ENCODE measurements at regions not wholly inside any gene's neighbourhood (a gene's known extent, or its start where the extent isn't known, plus 50 kb on each side); places are given as distances from the start of the nearest gene placed in this dataset.

DNA sequence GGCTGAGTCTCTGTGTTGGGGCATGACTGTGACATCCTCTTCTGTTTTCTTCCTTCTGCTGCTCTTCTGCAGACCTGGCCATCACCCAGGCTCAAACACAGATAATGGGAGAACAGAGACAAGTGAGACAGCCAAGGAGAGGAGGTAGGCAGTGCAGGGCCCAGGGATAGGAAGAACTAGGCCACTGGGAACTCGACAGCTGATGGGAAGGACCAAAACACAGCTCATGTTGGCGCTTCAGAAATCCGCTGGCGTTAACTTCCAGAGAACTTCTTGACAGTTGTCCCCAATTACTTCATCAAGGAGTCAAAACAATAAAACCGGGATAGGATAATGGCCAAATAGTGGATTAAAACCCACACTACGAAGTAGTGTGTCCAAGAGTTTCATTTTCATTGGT, 97.0 kb upstream of the PALS2 start:
- no peak for DNase-seq (ENCODE audit: low spot score)

DNA sequence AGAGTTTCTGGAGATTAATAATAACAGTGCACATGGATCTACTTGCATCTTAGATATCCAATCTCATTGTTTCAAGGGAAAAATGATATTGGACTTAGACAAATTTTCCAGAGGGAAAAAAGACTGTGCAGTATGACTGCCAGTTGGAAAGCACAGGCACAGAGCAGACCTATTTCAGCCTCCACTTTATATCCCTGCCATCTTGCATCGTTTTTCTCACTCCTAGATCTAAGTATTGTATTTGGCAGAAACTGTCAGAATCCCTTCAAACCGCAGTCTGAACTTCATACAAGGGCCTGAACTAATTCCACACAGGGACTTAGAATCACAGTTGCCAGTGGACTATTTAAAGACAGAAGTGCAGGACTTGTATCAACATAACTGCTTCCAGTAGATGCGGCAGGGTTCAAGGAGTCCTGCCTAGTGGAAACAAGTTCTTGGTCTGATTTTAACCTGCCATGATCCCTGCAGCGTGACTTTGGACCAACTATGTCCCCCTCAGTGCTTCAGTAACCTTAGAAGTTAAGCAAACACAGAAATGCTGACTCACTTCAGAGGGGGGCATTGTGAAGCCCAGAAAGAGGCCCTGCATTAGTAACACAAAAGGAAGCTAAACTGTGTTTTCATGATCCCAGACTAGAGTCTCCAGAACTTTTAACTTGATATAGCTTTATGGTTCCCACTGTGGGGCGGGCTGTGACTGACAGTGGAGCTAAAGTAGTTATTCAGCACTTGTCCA, 95.7 kb upstream of the PALS2 start:
- no peak for DNase-seq (ENCODE audit: low spot score)

DNA sequence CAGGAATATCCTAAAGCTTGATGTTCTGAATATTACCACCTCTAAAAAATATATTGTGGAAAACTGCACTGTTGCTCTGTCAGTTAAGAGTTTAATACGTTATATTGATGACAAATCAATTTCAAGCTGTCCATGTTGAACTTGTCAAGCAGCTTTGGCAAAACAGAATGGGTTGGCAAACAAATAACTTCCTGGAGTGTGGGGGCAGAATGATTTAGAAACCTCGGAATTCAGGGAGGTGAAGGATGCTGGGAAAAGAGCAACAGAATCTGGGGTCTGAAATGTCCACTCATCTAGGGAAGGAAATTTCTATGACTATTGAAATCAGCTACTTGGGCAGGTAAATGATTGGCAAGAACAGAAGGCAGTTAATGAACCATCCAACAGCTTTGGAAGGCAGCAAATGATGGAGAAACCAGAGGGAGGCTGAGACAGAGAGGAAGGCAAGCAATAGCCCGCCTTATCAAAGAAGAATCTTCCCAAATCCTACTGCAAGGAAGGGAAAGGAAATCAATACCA, 95.1 kb upstream of the PALS2 start:
- no peak for DNase-seq (ENCODE audit: low spot score)

DNA sequence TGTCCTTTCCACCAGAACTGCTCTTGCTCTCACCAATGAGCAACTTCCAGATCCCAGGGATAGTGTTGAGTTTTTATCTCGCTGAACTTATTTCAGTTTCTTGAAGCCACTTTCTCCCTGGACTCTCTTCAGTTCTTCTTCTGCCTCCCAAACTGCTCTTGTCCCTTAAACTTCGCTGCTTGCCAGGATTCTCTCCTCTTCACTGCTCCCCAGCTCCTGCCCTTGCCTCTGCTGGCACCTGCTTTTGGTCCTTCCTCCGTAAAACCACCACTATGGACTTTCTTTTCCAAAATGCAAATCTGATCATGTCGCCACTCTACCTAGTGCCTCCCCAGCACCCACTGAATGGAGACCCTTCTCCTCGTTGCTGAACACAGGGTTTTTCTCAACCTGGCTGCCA, 92.8 kb upstream of the PALS2 start:
- DNase-seq (ENCODE audit: low spot score), result no peak

DNA sequence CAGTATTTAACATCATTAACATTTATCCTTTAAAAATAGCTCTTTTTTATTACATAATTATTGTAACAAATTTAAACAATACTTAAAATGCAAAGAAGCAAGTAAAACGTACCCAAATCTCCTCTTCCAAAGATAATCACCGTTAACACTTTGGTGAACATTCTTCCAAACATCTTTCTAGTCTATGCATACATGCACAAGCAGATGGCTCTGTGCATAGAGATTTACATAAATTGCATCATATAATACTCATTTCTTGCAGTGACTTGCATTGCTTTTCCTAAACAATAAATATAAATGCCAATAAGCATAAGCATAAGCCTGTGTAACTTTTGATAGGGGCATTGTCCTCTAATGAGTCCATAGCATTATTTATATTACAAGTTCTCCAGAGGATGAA, 89.4 kb upstream of the PALS2 start:
- no peak for DNase-seq (ENCODE audit: low spot score)

DNA sequence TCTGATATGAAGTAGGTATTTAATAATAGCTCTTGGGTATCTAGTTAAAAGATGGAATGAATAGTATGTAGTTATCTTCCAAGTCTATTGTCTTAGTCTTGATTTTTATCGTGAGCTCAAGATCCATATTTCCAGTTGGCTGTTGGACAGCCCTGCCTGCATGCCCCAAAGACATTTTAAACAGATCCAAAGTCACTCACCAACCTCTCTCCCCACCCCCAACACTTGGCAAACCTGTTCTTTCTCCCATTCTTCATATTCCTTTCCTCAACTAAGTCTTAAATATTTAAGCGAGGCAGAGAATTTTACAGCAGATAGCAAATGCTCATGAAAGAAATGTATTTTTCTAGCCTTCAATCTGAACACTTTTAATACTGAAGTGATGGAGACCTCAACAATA, 80.7 kb upstream of the PALS2 start:
- no peak for DNase-seq (ENCODE audit: low spot score)

DNA sequence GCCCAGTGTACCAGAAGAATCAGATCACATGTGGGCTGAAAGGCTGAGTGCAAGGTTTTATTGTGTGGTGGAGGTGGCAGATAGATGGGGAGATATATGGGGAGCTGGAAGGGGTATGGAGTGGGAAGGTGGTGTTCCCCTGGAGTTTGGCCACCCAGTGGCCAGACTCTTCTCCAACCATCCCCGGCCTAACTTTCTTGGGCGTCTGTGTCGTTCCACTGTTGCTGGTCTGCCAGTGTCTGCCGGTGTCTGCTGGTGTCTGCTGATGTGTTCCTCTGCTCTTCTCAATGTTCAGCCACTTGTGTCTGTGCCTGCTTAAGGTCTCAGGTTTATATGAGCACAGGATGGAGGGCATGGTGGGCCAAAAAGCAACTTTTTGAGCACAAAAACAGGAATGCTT, 78.4 kb upstream of the PALS2 start:
- no peak for DNase-seq (ENCODE audit: low spot score)

DNA sequence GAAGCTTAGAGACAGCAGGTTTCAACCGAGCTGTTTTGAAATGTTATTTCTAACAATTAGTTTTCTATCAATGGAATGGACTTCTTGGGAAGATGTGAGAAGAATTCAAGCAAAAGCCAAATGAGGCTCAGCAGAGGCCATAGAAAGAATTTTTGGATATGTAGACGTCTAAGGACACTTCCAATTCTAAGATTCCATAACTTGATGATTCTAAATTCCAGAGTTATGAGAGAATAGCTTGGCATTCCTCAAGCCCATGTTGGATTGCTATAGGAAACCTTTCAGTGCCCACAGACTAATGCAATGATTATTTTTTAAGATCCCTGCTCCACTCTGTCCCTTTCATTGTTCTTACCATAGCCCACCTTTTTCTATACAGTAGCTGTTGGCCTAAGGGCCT, 77.2 kb upstream of the PALS2 start:
- no peak for DNase-seq (ENCODE audit: low spot score)

DNA sequence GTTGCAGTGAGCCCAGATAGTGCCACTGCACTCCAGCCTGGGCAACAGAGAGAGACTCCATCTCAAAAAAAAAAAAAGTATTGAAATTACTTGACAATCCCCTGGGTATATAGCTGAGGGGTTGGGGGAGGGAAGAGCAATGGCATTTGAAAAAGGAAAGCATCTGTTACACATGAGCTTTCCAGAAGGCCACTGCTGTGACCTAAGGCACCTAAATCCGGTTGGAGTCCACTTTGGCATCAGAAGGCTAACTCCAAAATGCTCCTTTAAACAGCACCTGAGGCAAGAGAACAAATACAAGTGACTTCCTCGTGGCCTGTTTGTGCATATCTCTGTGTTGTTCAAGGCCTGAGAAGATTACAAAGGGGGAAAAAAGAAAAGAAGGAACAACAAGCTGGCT, 74.8 kb upstream of the PALS2 start:
- no peak for DNase-seq (ENCODE audit: low spot score)

DNA sequence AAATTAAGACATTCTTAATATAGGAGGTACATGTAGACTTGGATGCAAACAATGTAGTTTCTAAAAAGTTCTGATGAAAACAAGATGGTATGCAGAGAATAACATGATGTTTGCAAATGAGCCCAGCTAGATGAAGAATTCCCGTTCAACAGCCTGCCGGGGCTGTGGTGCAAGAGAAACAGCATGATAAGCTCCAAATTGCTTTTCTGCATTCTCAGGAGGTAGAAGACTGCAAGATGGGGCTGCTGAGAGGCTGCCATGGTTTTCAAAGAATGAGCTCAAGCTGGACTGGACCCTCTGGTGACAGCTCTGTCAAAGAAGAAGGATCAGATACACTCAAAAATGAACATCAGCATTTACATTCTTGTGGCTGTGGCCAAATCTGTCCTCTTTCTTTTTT, 73.4 kb upstream of the PALS2 start:
- no peak for DNase-seq (ENCODE audit: low spot score)

DNA sequence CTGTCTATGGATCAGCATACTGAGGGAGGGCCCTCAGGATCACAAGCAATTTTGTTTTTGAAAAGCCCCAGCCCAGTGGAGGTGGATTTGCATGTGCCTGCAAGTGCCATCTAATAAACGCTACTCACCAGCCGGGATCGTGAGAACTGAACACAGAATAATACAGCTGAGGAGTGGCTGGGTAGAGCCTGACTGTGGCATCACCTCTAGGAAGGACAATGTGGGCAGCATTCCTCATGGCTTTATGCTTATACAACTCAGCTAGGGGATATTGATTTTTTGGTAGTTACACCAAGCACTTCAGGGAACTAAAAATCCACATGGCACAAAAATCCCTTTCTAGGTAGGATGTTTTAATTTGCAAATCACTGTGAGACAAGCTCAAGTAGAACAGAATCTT, 72.7 kb upstream of the PALS2 start:
- DNase-seq (ENCODE audit: low spot score), result no peak

DNA sequence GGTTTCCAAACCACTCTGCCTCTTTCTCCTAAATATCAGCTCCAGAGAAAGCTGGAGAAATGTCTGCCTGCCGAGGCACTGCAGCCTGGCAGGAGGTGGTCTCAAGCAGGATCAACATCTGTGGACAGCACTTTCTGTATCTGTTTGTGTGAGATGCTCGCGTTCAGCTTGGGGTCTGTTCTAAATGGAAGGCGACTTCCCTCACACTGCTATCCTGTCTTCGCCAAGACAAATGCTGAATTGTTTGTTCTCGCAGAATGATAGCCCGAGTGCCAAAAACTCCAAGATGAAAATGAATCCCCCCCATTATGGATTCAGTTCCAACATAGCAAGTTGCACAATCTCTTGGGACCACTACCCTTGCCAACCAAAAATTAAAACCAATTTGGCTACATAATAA, 72.2 kb upstream of the PALS2 start:
- DNase-seq (ENCODE audit: low spot score), result no peak

DNA sequence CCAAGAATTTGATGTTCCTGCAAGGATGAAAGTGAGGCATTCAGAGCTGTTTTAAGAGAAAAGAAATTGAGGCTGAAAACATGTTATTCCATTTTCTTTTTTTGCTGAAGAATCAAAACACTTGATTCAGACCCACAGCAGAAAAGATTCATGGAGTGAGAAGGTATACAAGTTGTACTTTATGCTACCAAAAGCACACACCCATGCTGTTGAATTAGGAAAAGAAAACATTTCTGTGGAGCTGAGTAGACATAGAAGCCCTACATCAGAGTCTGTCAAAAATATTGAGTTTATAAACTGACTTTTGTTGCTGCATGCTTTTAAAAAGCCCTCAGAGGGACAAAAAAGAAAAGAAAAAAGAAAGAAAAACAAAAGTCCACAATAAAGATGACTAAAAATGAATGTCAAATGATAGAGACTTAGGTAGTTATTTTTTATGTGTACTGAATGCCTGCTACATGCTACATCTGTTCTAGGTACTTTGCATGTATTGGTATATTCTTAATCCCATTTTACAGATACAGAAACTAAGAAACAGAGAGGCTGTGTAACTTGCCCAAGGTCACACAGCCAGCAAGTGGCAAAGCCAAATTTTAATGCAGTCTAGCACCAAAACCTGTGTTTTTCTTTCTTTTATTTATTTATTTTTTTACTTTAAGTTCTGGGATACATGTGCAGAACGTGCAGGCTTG, 71.7 kb upstream of the PALS2 start:
- DNase-seq (ENCODE audit: low spot score), result no peak

DNA sequence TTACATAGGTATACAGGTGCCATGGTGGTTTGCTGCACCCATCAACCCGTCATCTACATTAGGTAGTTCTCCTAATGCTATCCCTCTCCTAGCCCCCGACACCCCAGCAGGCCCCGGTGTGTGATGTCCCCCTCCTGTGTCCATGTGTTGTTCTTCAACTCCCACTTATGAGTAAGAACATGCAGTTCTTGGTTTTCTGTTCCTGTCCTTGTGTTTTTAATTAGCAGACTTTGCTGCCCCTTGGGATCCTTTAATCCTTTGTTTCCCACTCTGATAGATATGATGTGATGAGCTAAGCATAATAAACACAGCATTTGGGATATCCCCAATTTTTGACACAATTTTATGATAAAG, 71.1 kb upstream of the PALS2 start:
- DNase-seq (ENCODE audit: low spot score), result no peak

DNA sequence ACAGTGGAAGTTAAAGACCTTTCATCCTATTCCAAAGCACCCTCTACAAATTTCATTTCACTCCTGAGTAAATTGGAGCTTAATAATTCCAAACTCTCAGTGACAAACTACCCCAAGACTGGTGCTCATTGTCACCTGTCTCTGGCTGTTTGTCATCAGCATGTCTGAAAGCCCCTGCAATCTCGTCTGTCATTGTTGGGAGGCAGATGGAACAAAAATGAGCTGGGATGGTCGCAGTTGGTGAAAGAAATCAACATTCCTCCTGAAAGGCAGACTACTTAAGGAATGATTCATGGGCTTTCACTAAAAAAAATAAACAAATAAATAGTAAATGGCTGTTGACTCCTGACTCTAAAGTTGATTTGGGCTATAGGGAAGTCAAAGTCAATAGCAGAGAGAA, 69.7 kb upstream of the PALS2 start:
- DNase-seq (ENCODE audit: low spot score), result no peak

DNA sequence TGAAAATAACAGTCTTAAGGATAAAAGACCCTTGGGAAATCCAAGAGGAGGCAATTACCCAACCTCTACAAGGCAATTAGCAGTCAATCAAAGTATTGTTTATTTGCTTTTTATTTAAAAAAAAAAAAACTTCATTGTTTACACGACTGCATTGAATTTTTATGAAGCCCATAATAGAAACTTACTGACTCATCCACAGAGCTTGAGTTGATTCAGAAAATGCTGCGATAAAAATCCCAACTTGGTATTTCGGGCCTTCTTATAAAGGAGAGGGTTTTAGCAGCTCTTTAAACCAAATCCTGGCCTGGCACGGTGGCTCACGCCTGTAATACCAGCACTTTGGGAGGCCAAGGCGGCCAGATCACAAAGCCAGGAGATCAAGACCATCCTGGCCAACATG, 69.2 kb upstream of the PALS2 start:
- DNase-seq (ENCODE audit: low spot score), result no peak

DNA sequence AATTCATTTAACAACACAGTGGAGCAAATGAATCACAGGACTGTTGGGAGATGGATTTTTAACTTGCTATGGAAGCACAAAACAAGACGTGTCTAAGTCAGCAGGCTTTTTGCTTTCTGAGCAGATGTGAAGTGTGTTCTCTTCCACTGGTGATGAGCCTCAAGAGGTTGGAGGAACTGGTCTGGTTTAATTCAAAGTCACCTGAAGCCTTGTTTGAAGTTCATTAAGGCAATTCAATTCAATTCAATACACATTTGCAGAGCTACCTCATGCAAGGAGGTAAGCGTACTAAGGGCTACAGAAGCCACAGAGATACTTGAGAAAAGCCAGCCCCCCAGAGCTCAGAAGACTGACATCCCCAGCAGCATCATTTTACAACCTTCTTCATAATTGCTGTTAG, 68.4 kb upstream of the PALS2 start:
- DNase-seq (ENCODE audit: low spot score), result no peak

DNA sequence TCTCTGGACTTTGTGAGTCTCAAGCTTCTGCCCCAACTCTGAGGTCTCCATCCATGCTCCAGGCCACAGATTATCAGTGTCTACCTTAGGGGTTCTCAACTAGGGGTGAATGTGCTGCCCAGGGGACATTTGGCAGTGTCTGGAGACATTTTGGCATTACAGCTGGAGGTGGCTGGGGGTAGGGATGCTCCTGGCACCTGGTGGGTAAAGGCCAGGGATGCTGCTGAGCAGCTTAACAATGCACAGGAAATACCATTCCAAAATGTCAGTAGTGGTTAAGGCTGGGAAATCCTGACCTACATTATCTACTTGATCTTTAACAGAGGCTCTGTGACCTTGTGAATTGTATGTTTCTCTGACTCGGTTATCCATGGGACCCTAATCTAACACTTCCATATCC, 67.3 kb upstream of the PALS2 start:
- no peak for DNase-seq (ENCODE audit: low spot score)

DNA sequence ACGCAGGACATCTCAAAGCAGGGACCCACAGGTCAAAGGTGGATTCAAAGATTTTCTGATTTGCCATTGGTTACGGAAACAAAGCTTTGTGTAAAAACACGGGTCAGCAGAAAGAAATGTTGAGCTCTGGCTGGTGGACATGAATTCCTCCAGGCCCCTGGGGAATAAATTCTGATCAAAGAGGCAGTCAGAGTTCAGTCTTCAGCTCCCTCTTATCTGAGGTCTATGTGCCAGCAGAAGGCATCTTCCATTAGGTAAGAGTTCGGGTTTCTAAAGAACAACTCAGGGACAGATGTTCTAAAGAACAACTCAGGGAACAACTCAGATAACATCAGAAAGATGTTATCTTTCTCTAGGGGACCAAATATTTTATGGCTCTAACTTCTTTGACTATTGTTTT, 64.9 kb upstream of the PALS2 start:
- DNase-seq (ENCODE audit: low spot score), result no peak

DNA sequence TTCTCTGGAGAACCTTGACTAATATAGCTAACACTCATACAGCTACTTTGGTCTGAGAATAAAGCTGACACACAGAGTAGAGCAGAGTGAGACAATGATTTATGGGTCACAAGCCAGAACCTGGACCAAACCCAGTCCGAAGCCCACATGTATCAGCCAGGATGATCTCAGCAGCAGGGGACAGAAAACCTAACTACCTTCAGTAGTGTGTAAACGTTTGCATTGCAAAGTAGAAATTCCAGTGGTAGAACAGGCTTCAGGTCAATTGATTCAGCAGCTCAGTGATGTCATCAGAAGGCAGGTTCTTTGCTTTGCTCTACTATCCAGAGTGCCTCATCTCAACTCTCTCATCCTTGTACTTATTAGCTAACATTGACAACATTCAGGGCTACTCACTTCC, 62.5 kb upstream of the PALS2 start:
- no peak for DNase-seq (ENCODE audit: low spot score)

DNA sequence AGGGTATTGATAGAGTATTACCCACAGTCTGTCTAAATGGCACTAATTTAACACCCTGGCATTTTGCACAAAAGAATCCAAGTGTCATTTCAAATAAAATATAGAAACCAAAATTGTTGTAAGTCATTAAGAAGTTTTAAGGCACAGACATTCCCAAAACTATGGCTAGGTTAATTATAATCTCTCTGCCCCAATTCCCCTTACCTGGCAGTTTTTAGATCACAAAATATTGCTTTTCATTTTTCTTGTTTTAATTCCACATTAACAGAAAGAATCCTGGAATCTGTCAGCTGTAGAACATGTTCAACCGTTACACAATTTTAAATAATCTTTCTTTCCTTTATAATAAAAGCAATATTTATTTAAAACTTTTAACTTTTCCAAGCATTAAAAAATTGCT, 56.1 kb upstream of the PALS2 start:
- no peak for DNase-seq (ENCODE audit: low spot score)

DNA sequence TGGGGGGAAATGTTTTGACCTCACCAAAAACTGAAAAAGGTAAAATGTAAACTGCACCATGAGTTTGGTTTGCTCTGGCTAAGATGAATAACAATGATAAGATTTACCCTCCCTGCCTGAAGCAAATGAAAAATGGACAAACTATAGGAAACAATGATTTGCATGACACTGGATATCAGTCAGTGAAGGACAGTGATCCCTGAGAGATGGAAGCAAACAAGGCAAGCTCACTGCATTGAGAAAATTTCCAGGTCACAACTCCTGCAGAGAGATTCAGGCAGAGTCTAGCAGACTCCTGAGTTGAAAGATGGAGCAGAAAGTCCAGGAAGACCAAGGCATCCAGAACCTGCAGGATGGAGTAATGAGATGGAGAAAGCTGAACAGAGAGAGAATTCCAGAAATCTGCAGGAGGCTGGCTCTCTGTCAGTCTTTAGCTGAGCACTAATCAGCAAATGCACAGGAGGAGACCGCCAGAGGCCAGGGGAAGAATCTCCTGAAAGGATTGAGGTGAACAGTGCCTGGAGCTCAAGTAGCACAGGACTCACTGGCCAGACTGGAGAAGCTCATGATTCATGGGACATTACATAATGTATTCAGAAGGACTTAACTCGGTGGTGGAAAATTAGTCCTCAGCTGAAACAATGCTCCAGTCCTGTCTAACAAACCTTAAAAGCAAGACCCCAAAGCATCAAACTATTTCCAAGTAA, 51.2 kb upstream of the PALS2 start:
- no peak for DNase-seq (ENCODE audit: low spot score)

All from D341Med (cell line).